Esophagus squamous epithelium (tissue), 5 donors: ENCODE measurements at regions not wholly inside any gene's neighbourhood (a gene's known extent, or its start where the extent isn't known, plus 50 kb on each side); places are given as distances from the start of the nearest gene placed in this dataset.

Experiments used
- DNase-seq: peaks from one replicate; lab custom pipeline; 2025; lab: John Stamatoyannopoulos, UW
- H3K27ac ChIP-seq, 4 donors: fragments of 200-600 bp; sonication (generic); one replicate each; pipeline ENCODE4 v1.5.1; 2016 to 2019; ENCODE audit warnings: mild to moderate bottlenecking in 1 of 4
- H3K27me3 ChIP-seq, 4 donors: fragments of 200-600 bp; sonication (generic); 1 replicate in 3 of 4; 2 replicates in 1 of 4; pipeline versions ENCODE4 v1.5.1 to v1.6.0; 2017 to 2021; ENCODE audit warnings: antibody characterized with exemption in 1 of 4
- H3K36me3 ChIP-seq, 3 donors: fragments of 200-600 bp; sonication (generic); one replicate each; pipeline ENCODE4 v1.5.1; 2016 to 2019
- H3K4me1 ChIP-seq, 3 donors: fragments of 200-600 bp; sonication (generic); one replicate each; pipeline ENCODE4 v1.5.1; 2017 to 2019
- H3K4me3 ChIP-seq, 4 donors: fragments of 200-600 bp; sonication (generic); 1 replicate in 3 of 4; 2 replicates in 1 of 4; pipeline ENCODE4 v1.5.1; 2016 to 2019; ENCODE audit warnings: mild to moderate bottlenecking in 2 of 4, moderate library complexity in 1 of 4
- H3K9me3 ChIP-seq, 3 donors: fragments of 200-600 bp; sonication (generic); one replicate each; pipeline ENCODE4 v1.5.1; 2016 to 2019
- CTCF ChIP-seq, 6 experiments: fragments of 450-650 bp in 4 of 6; fragments of 200-600 bp in 2 of 6; sonication (generic) in 2 of 6; IDR thresholded peaks; one replicate each; pipeline ENCODE4 v1.5.1; 2016 to 2019; ENCODE audit warnings: antibody characterized with exemption in 6 of 6, mild to moderate bottlenecking in 4 of 6, moderate library complexity in 4 of 6
- POLR2A ChIP-seq, 4 donors: fragments of 450-650 bp; IDR thresholded peaks; one replicate each; pipeline ENCODE4 v1.6.1; 2017; ENCODE audit warnings: antibody characterized with exemption in 4 of 4, mild to moderate bottlenecking in 4 of 4, moderate library complexity in 3 of 4
- WGBS, 2 donors: methylation state at CpG; one replicate each; pipeline ENCODE4 v1.1.5; 2018; 5-methylcytosine and 5-hydroxymethylcytosine counted together
- intact Hi-C: fragments of 100-400 bp; cut with DNase I; formaldehyde crosslinking; loops from one replicate; pipeline ENCODE4 v1.15.0; 2022
- donor health status: DM: yes; HTN: yes; CAD: no.

GRCh38 chr5:63310644-63311043 lies 651.6 kb downstream of the HTR1A start:
- 67 to 79% methylated on average over 1 of the region's 1 CpG for WGBS, 2 donors
- H3K27ac ChIP-seq, result no peak overlapping the region
- no peak for DNase-seq
- no peak overlapping the region for H3K4me3 ChIP-seq
- H3K27me3 ChIP-seq, result no peaks in the 10 kb centered on the region
- H3K9me3 ChIP-seq, result no peaks in the 10 kb centered on the region
- intact Hi-C loops, result no loop called here
- no peak for TF ChIP-seq POLR2A (IDR thresholded peaks at IDR 0.05)
- TF ChIP-seq CTCF (IDR thresholded peaks at IDR 0.05), result no peak
- no peaks in the 10 kb centered on the region for H3K4me1 ChIP-seq
- H3K36me3 ChIP-seq, result no peaks in the 10 kb centered on the region

GRCh38 chr5:63306909-63307308 lies 655.3 kb downstream of the HTR1A start:
- WGBS, 2 donors, result 88 to 100% methylated on average over 1 of the region's 1 CpG
- Histone ChIP-seq H3K36me3 (no peaks in the 10 kb centered on the region), H3K4me3 (no peak overlapping the region), H3K27me3 (no peaks in the 10 kb centered on the region), H3K4me1 (no peaks in the 10 kb centered on the region), H3K9me3 (no peaks in the 10 kb centered on the region), H3K27ac (no peak overlapping the region)
- TF ChIP-seq CTCF (IDR thresholded peaks at IDR 0.05) (no peak), POLR2A (IDR thresholded peaks at IDR 0.05) (no peak)
- intact Hi-C loops, result no loop called here
- no peak for DNase-seq

- intact Hi-C loops, result no loop called here
- no peak for DNase-seq
- Histone ChIP-seq H3K4me3 (no peak overlapping the region), H3K27me3 (no peaks in the 10 kb centered on the region), H3K4me1 (no peaks in the 10 kb centered on the region), H3K9me3 (no peaks in the 10 kb centered on the region), H3K27ac (no peak overlapping the region), H3K36me3 (no peaks in the 10 kb centered on the region)
- no peak for TF ChIP-seq POLR2A (IDR thresholded peaks at IDR 0.05)
- no peak for TF ChIP-seq CTCF (IDR thresholded peaks at IDR 0.05)
- WGBS, 2 donors, result 53 to 62% methylated on average over 1 of the region's 1 CpG
Measured at GRCh38 chr5:63293317-63293716, 668.9 kb downstream of the HTR1A start.

GRCh38 chr5:63286724-63287123 lies 675.5 kb downstream of the HTR1A start:
- Histone ChIP-seq H3K27me3 (no peaks in the 10 kb centered on the region), H3K27ac (no peak overlapping the region), H3K9me3 (no peaks in the 10 kb centered on the region), H3K4me3 (no peak overlapping the region), H3K36me3 (no peaks in the 10 kb centered on the region), H3K4me1 (no peaks in the 10 kb centered on the region)
- TF ChIP-seq CTCF (IDR thresholded peaks at IDR 0.05) (no peak), POLR2A (IDR thresholded peaks at IDR 0.05) (no peak)
- no peak for DNase-seq
- intact Hi-C loops, result no loop called here
- 46 to 52% methylated on average over 4 of the region's 4 CpGs for WGBS, 2 donors

GRCh38 chr5:63263411-63263810 lies 684.8 kb downstream of the LRRC70 start:
- Histone ChIP-seq H3K36me3 (no peaks in the 10 kb centered on the region), H3K4me1 (peaks cover 0 to 8% (median 7%) of the 10 kb centered on the region in 3 donors), H3K4me3 (no peak overlapping the region), H3K9me3 (no peaks in the 10 kb centered on the region), H3K27ac (no peak overlapping the region), H3K27me3 (no peaks in the 10 kb centered on the region)
- 64 to 71% methylated on average over 2 of the region's 2 CpGs for WGBS, 2 donors
- intact Hi-C loops, result no loop called here
- TF ChIP-seq POLR2A (IDR thresholded peaks at IDR 0.05) (no peak), CTCF (IDR thresholded peaks at IDR 0.05) (no peak)
- no peak for DNase-seq
